Gastroesophageal sphincter (tissue), 4 donors: ENCODE measurements at regions not wholly inside any gene's neighbourhood (a gene's known extent, or its start where the extent isn't known, plus 50 kb on each side); places are given as distances from the start of the nearest gene placed in this dataset.

Source experiments
- ATAC-seq: fragments of 150-250 bp; one replicate; pipeline ENCODE4 v1.9.1; 2016; ENCODE audit warnings: mild to moderate bottlenecking, moderate library complexity
- H3K27ac ChIP-seq, 4 donors: fragments of 200-600 bp; sonication (generic) in 3 of 4; 1 replicate in 3 of 4; 2 replicates in 1 of 4; pipeline ENCODE4 v1.5.1; 2016 to 2019
- H3K27me3 ChIP-seq: fragments of 200-600 bp; sonication (generic); one replicate; pipeline ENCODE4 v1.5.1; 2019
- H3K36me3 ChIP-seq, 2 donors: fragments of 200-600 bp; sonication (generic); one replicate each; pipeline ENCODE4 v1.5.1; 2019; ENCODE audit warnings: control low read depth in 1 of 2
- H3K4me1 ChIP-seq, 3 donors: fragments of 200-600 bp; sonication (generic); 1 replicate in 2 of 3; 2 replicates in 1 of 3; pipeline ENCODE4 v1.5.1; 2016 to 2019; ENCODE audit warnings: control low read depth in 2 of 3
- H3K4me3 ChIP-seq, 2 donors: fragments of 200-600 bp; sonication (generic); one replicate each; pipeline ENCODE4 v1.5.1; 2019; ENCODE audit warnings: mild to moderate bottlenecking in 1 of 2, moderate library complexity in 1 of 2
- H3K9me3 ChIP-seq, 3 donors: fragments of 200-600 bp; sonication (generic); one replicate each; pipeline ENCODE4 v1.5.1; 2017 to 2019; ENCODE audit warnings: control low read depth in 2 of 3
- CTCF ChIP-seq, 4 experiments: fragments of 200-600 bp in 2 of 4; fragments of 450-650 bp in 2 of 4; sonication (generic) in 1 of 4; IDR thresholded peaks; one replicate each; pipeline ENCODE4 v1.5.1; 2017 to 2019; ENCODE audit warnings: antibody characterized with exemption in 4 of 4, mild to moderate bottlenecking in 2 of 4, moderate library complexity in 2 of 4
- EP300 ChIP-seq: sonication (generic); formaldehyde crosslinking; IDR thresholded peaks from one replicate; pipeline ENCODE4 v1.6.1; 2017; ENCODE audit warnings: antibody characterized with exemption, mild to moderate bottlenecking
- POLR2A ChIP-seq, 2 donors: fragments of 450-650 bp; IDR thresholded peaks; one replicate each; pipeline ENCODE4 v1.6.1; 2017; ENCODE audit warnings: antibody characterized with exemption in 2 of 2, mild to moderate bottlenecking in 2 of 2, moderate library complexity in 1 of 2
- POLR2AphosphoS5 ChIP-seq: sonication (generic); formaldehyde crosslinking; IDR thresholded peaks from one replicate; pipeline ENCODE4 v1.6.1; 2017; ENCODE audit warnings: antibody characterized with exemption
- WGBS, 2 donors: methylation state at CpG; one replicate each; pipeline ENCODE4 v1.1.5; 2018; ENCODE audit warnings: low coverage in 1 of 2; 5-methylcytosine and 5-hydroxymethylcytosine counted together

- no peaks in the 10 kb centered on the region for H3K36me3 ChIP-seq
- 78 to 87% methylated on average over 4 of the region's 4 CpGs for WGBS, 2 donors
These were observed 165.4 kb upstream of the P2RY1 start for GRCh38 chr3:152669560-152669959.

GRCh38 chr3:152671446-152672319, 163.2 kb upstream of the P2RY1 start:
- no peak for ATAC-seq
- no peaks in the 10 kb centered on the region for H3K36me3 ChIP-seq
- TF ChIP-seq POLR2AphosphoS5 = no peak
- no peak for TF ChIP-seq POLR2A (IDR thresholded peaks at IDR 0.05)
- TF ChIP-seq CTCF (IDR thresholded peaks at IDR 0.05) = no peak
- TF ChIP-seq EP300 = no peak
- H3K4me3 ChIP-seq = no peak overlapping the region
- H3K27ac ChIP-seq = no peak overlapping the region
- H3K9me3 ChIP-seq = no peaks in the 10 kb centered on the region
- H3K27me3 ChIP-seq = no peaks in the 10 kb centered on the region
- WGBS, 2 donors = 50 to 53% methylated on average over 6 to 8 of the region's 8 CpGs
- no peaks in the 10 kb centered on the region for H3K4me1 ChIP-seq

More at GRCh38 chr3:152669560-152669959, 165.4 kb upstream of the P2RY1 start:
- H3K4me1 ChIP-seq = no peaks in the 10 kb centered on the region
- TF ChIP-seq POLR2AphosphoS5 = no peak
- no peak for TF ChIP-seq CTCF (IDR thresholded peaks at IDR 0.05)
- no peak for TF ChIP-seq POLR2A (IDR thresholded peaks at IDR 0.05)
- TF ChIP-seq EP300 = no peak
- H3K4me3 ChIP-seq = no peak overlapping the region
- H3K27me3 ChIP-seq = no peaks in the 10 kb centered on the region
- ATAC-seq = no peak
- no peak overlapping the region for H3K27ac ChIP-seq
- no peaks in the 10 kb centered on the region for H3K9me3 ChIP-seq

GRCh38 chr3:152672320-152672649, 162.6 kb upstream of the P2RY1 start:
- Histone ChIP-seq H3K4me1 (no peaks in the 10 kb centered on the region), H3K27ac (no peak overlapping the region), H3K36me3 (no peaks in the 10 kb centered on the region), H3K27me3 (no peaks in the 10 kb centered on the region), H3K4me3 (no peak overlapping the region), H3K9me3 (no peaks in the 10 kb centered on the region)
- TF ChIP-seq POLR2AphosphoS5 (no peak), EP300 (no peak), POLR2A (IDR thresholded peaks at IDR 0.05) (no peak), CTCF (IDR thresholded peaks at IDR 0.05) (no peak)
- ATAC-seq = no peak
- 36 to 48% methylated on average over 3 of the region's 3 CpGs for WGBS, 2 donors

GRCh38 chr3:152676810-152677379, 158.0 kb upstream of the P2RY1 start:
- Histone ChIP-seq H3K4me1 (no peaks in the 10 kb centered on the region), H3K4me3 (no peak overlapping the region), H3K27me3 (no peaks in the 10 kb centered on the region), H3K36me3 (no peaks in the 10 kb centered on the region), H3K27ac (no peak overlapping the region), H3K9me3 (no peaks in the 10 kb centered on the region)
- TF ChIP-seq POLR2A (IDR thresholded peaks at IDR 0.05) (no peak), CTCF (IDR thresholded peaks at IDR 0.05) (no peak), POLR2AphosphoS5 (no peak), EP300 (no peak)
- WGBS, 2 donors = 79 to 87% methylated on average over 2 of the region's 2 CpGs
- no peak for ATAC-seq

- Histone ChIP-seq H3K4me3 (no peak overlapping the region), H3K27me3 (no peaks in the 10 kb centered on the region), H3K36me3 (no peaks in the 10 kb centered on the region), H3K27ac (no peak overlapping the region), H3K4me1 (no peaks in the 10 kb centered on the region), H3K9me3 (no peaks in the 10 kb centered on the region)
- no peak for TF ChIP-seq CTCF (IDR thresholded peaks at IDR 0.05)
- TF ChIP-seq EP300 = no peak
- no peak for ATAC-seq
- WGBS, 2 donors = 57 to 63% methylated on average over 2 of the region's 2 CpGs
These were observed 157.4 kb upstream of the P2RY1 start for GRCh38 chr3:152677491-152677890.
